GM10248 (cell line): ENCODE measurements at regions not wholly inside any gene's neighbourhood (a gene's known extent, or its start where the extent isn't known, plus 50 kb on each side); places are given as distances from the start of the nearest gene placed in this dataset.

Experiments used
- CTCF ChIA-PET: fragments of 300-600 bp; sonication (Branson Sonifier 250); formaldehyde crosslinking; extraction: SDS; loops from one replicate; lab custom pipeline; 2021; ENCODE audit warnings: antibody characterized with exemption; lab: Yijun Ruan, JAX
- POLR2A ChIA-PET: fragments of 350-650 bp; sonication (Branson Sonifier 250); formaldehyde crosslinking; extraction: SDS; loops from one replicate; lab custom pipeline; 2020; ENCODE audit warnings: antibody characterized with exemption; lab: Yijun Ruan, JAX
- DNase-seq: peaks from one replicate; pipeline ENCODE4 v3.0.0; 2012; ENCODE audit errors: extremely low spot score
- CTCF ChIP-seq: IDR thresholded peaks from 2 replicates; pipeline ENCODE4 v1.5.1; 2012; ENCODE audit warnings: mild to moderate bottlenecking, low read depth; ENCODE audit errors: extremely low read depth, missing control alignments, control extremely low read depth

- ChIA-PET CTCF (no interaction called here), POLR2A (no interaction called here)
- no peak for DNase-seq
- no peak for TF ChIP-seq CTCF
Measured at GRCh38 chr9:107614765-107615164, 125.2 kb upstream of the KLF4 start.

- POLR2A ChIA-PET, result no interaction called here
- no peak for DNase-seq
- CTCF ChIA-PET, result interaction anchor here (1.4 kb wide), 1 partner anchor 21 kb away, joined by 3 read pairs; no protein-coding TSS in a partner anchor
- no peak for TF ChIP-seq CTCF
Measured at GRCh38 chr9:107613321-107613720, 123.8 kb upstream of the KLF4 start.

GRCh38 chr9:107612136-107612535, 122.6 kb upstream of the KLF4 start:
- DNase-seq, result no peak
- CTCF ChIA-PET, result no interaction called here
- TF ChIP-seq CTCF, result no peak
- POLR2A ChIA-PET, result no interaction called here

- CTCF ChIA-PET, result interaction anchor here (0.8 to 1.0 kb wide), 2 partner anchors 10 to 11 kb away, joined by 3 to 5 read pairs; no protein-coding TSS in a partner anchor
- POLR2A ChIA-PET, result no interaction called here
- no peak for TF ChIP-seq CTCF
- DNase-seq, result no peak
Measured at GRCh38 chr9:107609547-107609946, 120.0 kb upstream of the KLF4 start.

- no peak for DNase-seq
- TF ChIP-seq CTCF, result no peak
- ChIA-PET CTCF (no interaction called here), POLR2A (no interaction called here)
Measured at GRCh38 chr9:107606149-107606790, 116.7 kb upstream of the KLF4 start.

GRCh38 chr9:107605041-107605440, 115.5 kb upstream of the KLF4 start:
- no peak for TF ChIP-seq CTCF

More at GRCh38 chr9:107605041-107605440, 115.5 kb upstream of the KLF4 start:
- CTCF ChIA-PET, result no interaction called here
- POLR2A ChIA-PET, result no interaction called here
- no peak for DNase-seq
